MM.1S (cell line): ENCODE measurements at regions not wholly inside any gene's neighbourhood (a gene's known extent, or its start where the extent isn't known, plus 50 kb on each side); places are given as distances from the start of the nearest gene placed in this dataset.

Experiments used
- DNase-seq: peaks from one replicate; pipeline ENCODE4 v3.0.0-alpha.2; 2015
- H2AFZ ChIP-seq: fragments of 300-600 bp; sonication (generic); 2 replicates; pipeline ENCODE4 v1.6.0; 2016; ENCODE audit warnings: antibody characterized with exemption, low read length
- H3F3A ChIP-seq: fragments of 300-600 bp; sonication (generic); 2 replicates; pipeline ENCODE4 v1.6.1; 2016; ENCODE audit warnings: mild to moderate bottlenecking, antibody characterized with exemption, low read length, moderate library complexity, mixed read lengths; ENCODE audit not compliant: insufficient read depth
- H3K27ac ChIP-seq: fragments of 300-600 bp; sonication (generic); 2 replicates; pipeline ENCODE4 v1.5.1; 2016; ENCODE audit warnings: mild to moderate bottlenecking, low read length
- H3K27me3 ChIP-seq: fragments of 300-600 bp; sonication (generic); replicated peaks from 2 replicates; pipeline ENCODE4 v1.6.0; 2016; ENCODE audit warnings: low read length; ENCODE audit not compliant: insufficient read depth
- H3K36me3 ChIP-seq: fragments of 300-600 bp; sonication (generic); replicated peaks from 2 replicates; pipeline ENCODE4 v1.6.1; 2016; ENCODE audit warnings: mild to moderate bottlenecking, low read length, mixed read lengths; ENCODE audit not compliant: insufficient read depth
- H3K4me1 ChIP-seq: fragments of 300-600 bp; sonication (generic); 2 replicates; pipeline ENCODE4 v1.6.1; 2016; ENCODE audit warnings: low read length, mixed read lengths
- H3K4me2 ChIP-seq: fragments of 300-600 bp; sonication (generic); 2 replicates; pipeline ENCODE4 v1.6.0; 2016; ENCODE audit warnings: low read depth, low read length
- H3K4me3 ChIP-seq: fragments of 300-600 bp; sonication (generic); 2 replicates; pipeline ENCODE4 v1.5.1; 2016; ENCODE audit warnings: low read length, mixed read lengths
- H3K79me2 ChIP-seq: fragments of 300-600 bp; sonication (generic); 2 replicates; pipeline ENCODE4 v1.6.1; 2016; ENCODE audit warnings: mixed run types, low read length, mixed read lengths
- H3K9ac ChIP-seq: fragments of 300-600 bp; sonication (generic); 2 replicates; pipeline ENCODE4 v1.6.1; 2016; ENCODE audit warnings: low read length, mixed read lengths
- H3K9me2 ChIP-seq: fragments of 300-600 bp; sonication (generic); replicated peaks from 2 replicates; pipeline ENCODE4 v1.6.1; 2016; ENCODE audit warnings: mild to moderate bottlenecking, low read length, mixed read lengths; ENCODE audit not compliant: insufficient read depth
- H3K9me3 ChIP-seq: fragments of 300-600 bp; sonication (generic); replicated peaks from 2 replicates; pipeline ENCODE4 v1.6.1; 2016; ENCODE audit warnings: mild to moderate bottlenecking, low read length, mixed read lengths; ENCODE audit not compliant: insufficient read depth
- H4K20me1 ChIP-seq: fragments of 300-600 bp; sonication (generic); 2 replicates; pipeline ENCODE4 v1.6.1; 2016; ENCODE audit warnings: mild to moderate bottlenecking, low read length, moderate library complexity, mixed read lengths; ENCODE audit not compliant: insufficient read depth
- EZH2 ChIP-seq: fragments of 300-600 bp; sonication (generic); optimal IDR thresholded peaks from 2 replicates; pipeline ENCODE3; 2017; ENCODE audit warnings: low read depth, mild to moderate bottlenecking, antibody characterized with exemption, low read length, mixed read lengths
- EZH2phosphoT487 ChIP-seq: fragments of 300-600 bp; sonication (generic); IDR thresholded peaks from 2 replicates; pipeline ENCODE4 v1.6.1; 2018; ENCODE audit warnings: antibody characterized with exemption, low read length
- TF ChIP-seq, protein P1 (sequence below): fragments of 300-600 bp; sonication (generic); IDR thresholded peaks from 2 replicates; pipeline ENCODE4 v1.5.1; 2016; ENCODE audit warnings: antibody characterized with exemption, low read length, mixed read lengths

DNA sequence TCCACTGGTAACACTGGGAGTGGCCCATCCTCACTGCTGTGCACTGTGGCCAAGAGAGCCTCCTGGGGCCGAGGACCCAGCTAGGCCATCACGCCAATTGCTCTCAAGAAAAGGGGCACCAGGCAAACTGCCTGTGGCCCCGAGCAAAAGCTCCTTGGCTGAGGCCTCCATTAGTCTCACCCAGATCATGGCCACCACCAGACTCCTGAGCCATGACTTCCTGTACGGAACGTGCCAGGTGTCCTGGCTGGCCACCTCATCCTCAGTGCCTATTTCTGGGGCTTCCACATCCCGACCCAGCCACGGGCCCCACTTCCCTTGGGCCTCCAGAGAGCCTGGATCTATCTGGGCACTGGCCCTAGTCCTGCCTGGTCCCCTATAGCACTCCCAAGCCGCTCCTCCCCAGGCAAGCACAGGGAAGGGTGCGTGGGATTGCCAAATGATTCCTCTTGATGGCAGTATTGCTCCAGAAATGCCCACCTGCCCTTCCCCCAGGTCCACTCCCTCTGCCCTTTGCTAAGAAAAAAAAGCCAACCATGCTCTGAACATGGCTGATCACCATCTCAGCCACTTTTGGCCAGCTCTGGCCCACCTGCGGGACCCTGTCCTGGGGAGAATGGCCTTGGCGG lies 212.6 kb upstream of the AGTR2 start:
- Histone ChIP-seq H3K27ac (peak overlapping the region; percentile 2; the same call in 1 of the 2 replicates), H3K9me2 (no peaks in the 10 kb centered on the region), H3K27me3 (no peaks in the 10 kb centered on the region), H3K4me3 (no peak overlapping the region), H3K9ac (no peak overlapping the region), H3K79me2 (no peaks in the 10 kb centered on the region), H4K20me1 (no peaks in the 10 kb centered on the region), H2AFZ (no peak overlapping the region), H3K4me2 (no peak overlapping the region; the same call in 1 of the 2 replicates), H3K4me1 (no peaks in the 10 kb centered on the region), H3F3A (no peaks in the 10 kb centered on the region), H3K9me3 (no peaks in the 10 kb centered on the region), H3K36me3 (no peaks in the 10 kb centered on the region)
- peak; percentile 30 for DNase-seq
- no peak for TF ChIP-seq EZH2
- TF ChIP-seq EZH2phosphoT487: no peak
- TF ChIP-seq, protein P1, sequence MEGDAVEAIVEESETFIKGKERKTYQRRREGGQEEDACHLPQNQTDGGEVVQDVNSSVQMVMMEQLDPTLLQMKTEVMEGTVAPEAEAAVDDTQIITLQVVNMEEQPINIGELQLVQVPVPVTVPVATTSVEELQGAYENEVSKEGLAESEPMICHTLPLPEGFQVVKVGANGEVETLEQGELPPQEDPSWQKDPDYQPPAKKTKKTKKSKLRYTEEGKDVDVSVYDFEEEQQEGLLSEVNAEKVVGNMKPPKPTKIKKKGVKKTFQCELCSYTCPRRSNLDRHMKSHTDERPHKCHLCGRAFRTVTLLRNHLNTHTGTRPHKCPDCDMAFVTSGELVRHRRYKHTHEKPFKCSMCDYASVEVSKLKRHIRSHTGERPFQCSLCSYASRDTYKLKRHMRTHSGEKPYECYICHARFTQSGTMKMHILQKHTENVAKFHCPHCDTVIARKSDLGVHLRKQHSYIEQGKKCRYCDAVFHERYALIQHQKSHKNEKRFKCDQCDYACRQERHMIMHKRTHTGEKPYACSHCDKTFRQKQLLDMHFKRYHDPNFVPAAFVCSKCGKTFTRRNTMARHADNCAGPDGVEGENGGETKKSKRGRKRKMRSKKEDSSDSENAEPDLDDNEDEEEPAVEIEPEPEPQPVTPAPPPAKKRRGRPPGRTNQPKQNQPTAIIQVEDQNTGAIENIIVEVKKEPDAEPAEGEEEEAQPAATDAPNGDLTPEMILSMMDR: no peak; the same call in 1 of the 2 replicates

DNA sequence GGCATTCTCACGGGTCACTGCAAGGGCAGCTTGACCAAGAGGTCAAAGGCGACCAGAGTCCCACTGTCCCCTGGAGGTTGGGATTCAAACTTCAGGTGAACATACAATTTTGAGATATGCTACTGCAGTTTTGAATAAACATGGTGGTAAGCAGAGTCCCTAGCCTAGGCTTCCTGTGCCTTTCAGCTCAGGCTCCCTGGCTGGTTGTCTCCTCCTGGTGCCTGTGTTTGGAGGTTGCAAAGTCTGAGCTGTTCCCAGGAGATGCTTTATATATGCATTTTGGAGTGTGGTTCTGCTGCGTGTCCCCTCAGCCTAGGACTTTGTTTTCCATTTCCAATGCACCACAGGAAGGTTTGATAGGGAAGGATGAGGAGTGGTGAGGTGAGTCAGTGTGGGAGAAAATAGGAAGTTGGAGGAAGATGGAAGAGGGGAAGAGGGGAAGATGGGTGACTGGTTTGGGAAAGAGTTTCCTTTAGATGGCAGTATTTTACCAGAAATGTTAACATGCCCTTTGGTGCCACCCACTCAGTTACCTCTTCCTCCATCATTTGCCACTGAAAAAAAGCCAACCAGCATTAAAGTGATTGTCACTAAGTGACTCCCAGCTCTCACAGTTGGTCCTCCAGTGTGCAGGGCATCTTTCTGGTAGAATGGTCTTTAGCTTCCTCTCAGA lies 211.7 kb upstream of the AGTR2 start:
- DNase-seq: peak; percentile 34
- no peaks in the 10 kb centered on the region for H3K9me3 ChIP-seq
- H2AFZ ChIP-seq: no peak overlapping the region
- no peaks in the 10 kb centered on the region for H3K79me2 ChIP-seq
- no peak overlapping the region for H3K4me2 ChIP-seq
- H3K27ac ChIP-seq: peak overlapping the region; percentile 2; the same call in 1 of the 2 replicates
- no peaks in the 10 kb centered on the region for H3K9me2 ChIP-seq
- TF ChIP-seq, protein P1: peak; percentile 36
- no peak for TF ChIP-seq EZH2phosphoT487
- no peaks in the 10 kb centered on the region for H3K4me1 ChIP-seq
- no peaks in the 10 kb centered on the region for H3K36me3 ChIP-seq
- no peaks in the 10 kb centered on the region for H4K20me1 ChIP-seq
- H3K9ac ChIP-seq: no peak overlapping the region
- H3F3A ChIP-seq: no peaks in the 10 kb centered on the region
- no peaks in the 10 kb centered on the region for H3K27me3 ChIP-seq
- no peak overlapping the region for H3K4me3 ChIP-seq

GRCh38 chrX:115960440-115961084 lies 210.0 kb upstream of the AGTR2 start:
- Histone ChIP-seq H3K36me3 (no peaks in the 10 kb centered on the region), H3K9ac (no peak overlapping the region), H4K20me1 (no peaks in the 10 kb centered on the region), H3F3A (no peaks in the 10 kb centered on the region), H3K4me3 (no peak overlapping the region), H3K4me2 (no peak overlapping the region), H3K9me2 (no peaks in the 10 kb centered on the region), H3K9me3 (no peaks in the 10 kb centered on the region), H2AFZ (no peak overlapping the region), H3K27me3 (no peaks in the 10 kb centered on the region), H3K79me2 (no peaks in the 10 kb centered on the region), H3K27ac (no peak overlapping the region), H3K4me1 (no peaks in the 10 kb centered on the region)
- no peak for DNase-seq
- TF ChIP-seq EZH2phosphoT487: no peak
